Embryonic facial prominence (tissue), 1 donor: ENCODE measurements at regions not wholly inside any gene's neighbourhood (a gene's known extent, or its start where the extent isn't known, plus 50 kb on each side); places are given as distances from the start of the nearest gene placed in this dataset.

ENCODE experiments used
- DNase-seq: peaks from one replicate; pipeline ENCODE4 v3.0.0-alpha.2; 2016; ENCODE audit errors: extremely low spot score

DNA sequence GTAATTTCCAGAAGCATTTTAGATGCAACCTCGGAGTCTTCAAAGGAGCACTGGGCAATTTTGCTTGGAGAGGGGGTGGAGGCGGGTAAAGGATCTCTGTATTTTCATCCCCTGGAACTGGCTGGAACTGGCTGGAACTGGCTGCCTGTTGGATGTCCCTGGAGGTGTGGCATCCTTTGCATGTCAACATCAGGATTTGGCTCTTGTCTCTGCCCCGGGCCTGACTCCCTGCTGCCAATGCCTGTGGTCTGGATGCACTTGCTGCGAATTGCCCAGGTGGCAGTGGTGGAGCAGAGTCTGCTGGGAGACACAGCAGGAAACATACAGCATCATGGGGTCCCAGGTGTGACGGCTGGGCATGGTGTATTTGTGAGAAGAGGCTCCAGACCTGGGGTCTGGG lies 391.3 kb downstream of the GADD45G start:
- no peak for DNase-seq

DNA sequence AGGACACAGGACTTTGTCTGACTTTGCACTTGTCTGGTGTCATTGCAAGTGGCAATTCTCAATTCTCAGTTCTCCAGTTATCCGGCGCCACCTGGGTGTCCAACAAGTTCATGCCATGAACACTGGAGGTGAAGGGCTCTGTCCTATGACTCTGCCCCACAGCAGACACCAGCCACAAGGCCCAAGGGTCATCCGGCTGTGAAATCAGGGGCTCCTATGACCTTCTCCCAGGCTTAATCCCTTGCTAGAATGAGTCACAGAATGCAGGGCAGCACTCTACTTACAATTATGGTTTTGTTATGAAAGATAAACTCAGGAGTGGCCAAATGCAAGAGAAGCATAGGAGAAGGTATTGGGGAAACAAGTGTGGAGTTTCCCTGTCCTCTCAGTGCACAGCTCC lies 392.0 kb downstream of the GADD45G start:
- no peak for DNase-seq

- no peak for DNase-seq
Measured at GRCh38 chr9:89998633-89999032, 393.8 kb downstream of the GADD45G start.

- DNase-seq, result no peak
Measured at GRCh38 chr9:89999176-89999533, 394.3 kb downstream of the GADD45G start.

GRCh38 chr9:89999534-90000370 lies 394.9 kb downstream of the GADD45G start:
- DNase-seq, result no peak

DNA sequence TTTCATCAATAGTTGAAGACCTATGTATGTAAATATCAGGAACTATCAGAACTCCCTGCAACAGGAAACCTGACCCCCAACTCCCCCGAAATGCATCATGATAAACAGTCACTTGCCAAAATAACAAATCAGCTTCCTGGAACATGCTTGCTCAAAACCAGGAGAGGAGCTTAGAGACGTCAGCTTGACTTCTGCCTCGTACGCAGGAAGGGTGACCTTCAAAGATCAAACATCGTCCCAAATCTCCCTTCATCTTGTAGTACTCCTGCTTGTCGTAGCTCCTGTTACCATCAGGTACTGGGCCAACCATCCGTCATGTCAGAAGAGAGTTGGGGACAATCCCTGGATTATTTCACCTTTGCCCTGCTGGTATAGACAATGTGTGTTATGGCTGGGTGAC lies 396.1 kb downstream of the GADD45G start:
- DNase-seq, result no peak

DNA sequence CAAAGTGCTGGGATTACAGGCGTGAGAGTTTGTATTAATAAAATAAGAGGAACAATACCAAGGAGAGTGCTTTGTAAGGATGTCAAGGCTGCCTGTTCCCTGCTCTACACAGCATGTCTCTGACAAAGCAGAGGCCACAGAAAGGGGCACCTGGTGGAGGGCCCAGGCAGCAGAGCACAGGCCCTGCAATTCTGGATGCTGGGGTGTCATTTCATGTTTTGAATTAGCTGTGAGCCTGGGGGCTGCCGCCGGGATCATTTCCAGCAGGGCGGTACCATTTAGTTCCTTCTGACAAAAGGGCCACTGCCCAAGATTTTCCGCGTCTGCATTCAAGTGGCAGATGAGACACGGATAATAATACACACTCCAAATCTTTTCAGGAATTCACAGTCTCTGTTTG lies 396.9 kb downstream of the GADD45G start:
- no peak for DNase-seq

GRCh38 chr9:90002397-90003271 lies 397.8 kb downstream of the GADD45G start:
- DNase-seq, result no peak

- no peak for DNase-seq
Measured at GRCh38 chr9:90005388-90005787, 400.6 kb downstream of the GADD45G start.

DNA sequence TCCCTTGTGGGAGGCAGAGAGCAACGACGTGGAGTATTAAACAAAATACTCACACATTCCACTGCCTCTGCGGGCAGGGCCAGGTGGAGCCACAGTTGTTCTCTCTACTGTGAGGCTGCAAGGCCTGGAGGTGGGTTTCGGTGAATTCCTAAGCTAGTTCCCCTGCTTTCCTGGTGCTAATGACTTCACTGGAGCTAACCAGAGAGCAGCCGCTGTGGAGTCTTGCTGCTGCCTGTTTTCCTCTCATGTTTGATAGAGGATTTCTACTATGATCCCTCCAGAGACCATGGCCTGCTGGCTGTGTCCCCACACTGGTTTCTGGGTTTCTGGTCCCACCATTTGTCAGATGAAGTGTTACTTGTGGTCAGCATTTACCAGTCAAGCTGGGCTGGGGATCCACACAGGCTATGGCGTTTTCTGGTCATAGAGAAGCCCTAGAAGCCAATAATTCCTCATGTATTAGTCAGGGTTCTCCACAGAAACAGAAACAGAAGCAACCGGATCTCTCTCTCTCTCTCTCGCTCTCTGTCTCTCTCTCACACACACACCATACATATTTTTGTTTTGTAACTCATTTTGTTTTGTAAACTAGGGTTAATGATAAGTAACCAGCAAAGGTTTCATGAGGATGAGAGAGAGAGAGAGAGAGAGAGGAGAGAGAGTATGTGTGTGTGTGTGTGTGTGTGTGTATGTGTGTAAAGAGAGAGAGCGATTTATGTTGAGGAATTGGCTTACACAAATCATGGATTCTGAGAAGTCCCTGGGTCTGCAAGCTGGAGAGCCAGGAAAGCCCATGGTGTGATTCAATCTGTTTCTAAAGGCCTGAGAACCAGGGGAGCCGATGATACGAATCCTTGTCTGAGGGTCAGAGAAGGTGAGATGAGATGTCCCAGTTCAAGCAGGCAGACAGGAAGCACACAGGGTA lies 403.0 kb downstream of the GADD45G start:
- DNase-seq, result no peak

- no peak for DNase-seq
Measured at GRCh38 chr9:90009447-90009846, 404.6 kb downstream of the GADD45G start.

DNA sequence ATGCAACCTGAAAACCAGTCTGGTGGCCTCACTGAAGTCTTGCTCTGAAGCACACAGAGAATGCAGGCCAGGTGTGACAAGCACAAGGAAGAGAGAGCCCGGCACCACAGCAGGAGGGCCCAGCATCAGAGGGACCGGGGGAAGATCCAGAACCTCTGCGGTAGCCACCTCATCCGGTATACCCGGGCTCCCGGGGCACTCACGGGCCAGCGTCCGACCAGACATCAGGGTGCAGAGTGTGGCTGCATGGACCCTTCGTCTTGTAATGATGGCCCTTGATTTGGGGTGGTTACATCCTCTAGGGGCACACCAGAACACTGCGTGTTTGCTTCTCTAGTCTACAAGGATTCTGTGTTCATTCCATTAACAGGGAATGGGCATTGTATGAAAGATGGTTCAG lies 406.0 kb downstream of the GADD45G start:
- no peak for DNase-seq

DNA sequence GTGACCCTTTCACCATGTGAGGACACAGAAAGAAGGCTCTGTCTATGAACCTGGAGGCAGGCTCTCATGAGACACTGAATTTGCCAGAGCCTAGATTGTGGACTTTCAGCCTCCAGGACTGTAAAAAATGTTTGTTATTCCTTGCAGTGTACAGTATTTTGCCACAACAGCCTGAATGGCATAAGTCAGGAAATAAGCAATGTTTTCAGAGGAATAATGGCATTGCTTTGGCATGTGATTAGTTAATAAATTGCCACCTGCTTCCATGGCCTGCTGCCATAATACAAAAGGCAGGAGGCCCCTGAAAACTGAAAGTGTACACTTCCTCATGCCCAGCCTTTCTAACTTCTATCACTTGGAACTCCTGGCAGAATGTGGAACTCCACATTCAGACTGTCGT lies 408.1 kb downstream of the GADD45G start:
- no peak for DNase-seq

DNA sequence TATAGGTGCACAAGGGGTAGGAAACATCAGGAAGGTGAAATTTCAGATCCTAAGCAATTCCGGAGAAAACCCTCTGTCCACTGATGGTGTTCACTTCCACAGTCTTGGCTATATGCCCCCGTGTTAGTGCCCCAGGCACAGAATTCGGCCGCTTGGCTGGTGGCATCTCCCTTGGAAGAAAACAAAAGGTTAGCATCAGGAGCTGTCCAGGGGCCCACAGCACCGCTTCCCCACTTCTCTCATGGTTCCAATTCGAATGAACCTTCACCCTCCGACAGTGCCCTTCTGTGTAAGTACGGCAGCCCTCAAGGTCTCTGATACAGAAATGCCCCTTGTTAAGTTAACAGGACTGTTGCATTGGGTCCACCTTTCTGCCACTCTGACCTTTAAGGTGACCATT lies 409.0 kb downstream of the GADD45G start:
- no peak for DNase-seq

DNA sequence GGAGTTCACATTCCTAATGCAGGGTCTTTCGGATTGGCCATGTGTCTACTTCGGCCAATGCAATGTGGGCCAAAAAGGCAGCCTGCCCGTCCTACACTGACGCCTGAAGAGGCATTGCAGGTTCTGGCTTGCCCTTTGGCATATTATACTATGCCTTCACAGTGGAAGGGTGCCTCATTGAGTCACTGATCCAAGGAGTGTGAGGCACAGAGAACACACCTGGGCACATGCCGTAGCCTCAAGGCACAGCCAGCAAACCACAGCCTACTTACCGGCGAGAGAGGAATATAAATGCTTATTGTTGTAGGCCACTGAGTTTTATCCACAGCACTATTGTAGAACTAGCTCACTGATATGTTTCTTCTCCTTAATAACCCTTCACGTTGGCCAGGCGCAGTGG lies 409.6 kb downstream of the GADD45G start:
- DNase-seq, result no peak

GRCh38 chr9:90016272-90016671 lies 411.5 kb downstream of the GADD45G start:
- no peak for DNase-seq

DNA sequence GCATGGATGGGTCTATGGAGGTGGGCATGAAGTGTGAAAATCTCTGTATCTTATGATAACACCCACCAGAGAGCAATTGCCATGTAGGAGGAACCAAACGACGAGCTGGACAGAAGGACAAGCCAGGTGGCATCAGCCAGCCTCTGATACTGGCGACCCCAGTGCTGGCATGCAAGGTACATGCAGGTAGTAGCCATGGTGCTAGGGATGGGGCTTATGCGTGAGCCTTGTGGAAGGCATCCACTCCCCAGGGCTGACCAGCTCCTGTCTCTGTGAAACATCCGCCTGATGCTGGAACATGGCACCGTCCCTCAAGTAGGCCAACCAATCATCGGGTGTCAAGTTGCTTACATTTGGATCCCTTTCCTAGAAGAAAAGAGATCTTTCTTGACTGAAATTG lies 412.9 kb downstream of the GADD45G start:
- DNase-seq, result no peak

- no peak for DNase-seq
Measured at GRCh38 chr9:90018688-90019087, 413.9 kb downstream of the GADD45G start.

DNA sequence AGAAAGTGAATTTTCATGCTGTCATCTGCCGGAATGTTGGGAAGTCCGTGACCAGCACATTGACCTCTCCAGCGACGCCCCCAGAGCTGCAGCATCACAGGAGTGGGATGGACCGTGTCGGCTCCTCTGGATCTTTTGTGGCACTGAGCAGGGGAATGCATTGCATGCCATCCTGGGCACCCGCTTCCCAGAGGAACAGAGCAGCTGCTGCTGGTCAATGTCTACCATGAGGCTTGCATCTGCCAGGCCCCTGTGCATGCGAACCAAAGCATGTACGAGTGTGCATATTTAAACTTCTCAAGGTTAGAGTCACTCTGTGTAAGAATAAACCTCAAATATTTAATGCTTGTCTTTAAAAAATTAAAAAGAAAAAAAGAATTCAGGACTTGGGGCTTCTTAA lies 414.8 kb downstream of the GADD45G start:
- no peak for DNase-seq

- DNase-seq, result no peak
Measured at GRCh38 chr9:90020276-90020871, 415.6 kb downstream of the GADD45G start.

- DNase-seq, result no peak
Measured at GRCh38 chr9:90021216-90021906, 416.5 kb downstream of the GADD45G start.
